OCI-LY3 (cell line): ENCODE measurements at regions not wholly inside any gene's neighbourhood (a gene's known extent, or its start where the extent isn't known, plus 50 kb on each side); places are given as distances from the start of the nearest gene placed in this dataset.

Experiments used
- H2AFZ ChIP-seq: fragments of 200-600, 300-600 bp; shearing (Covaris generic); 2 replicates; pipeline ENCODE4 v1.6.0; 2014; ENCODE audit warnings: antibody characterized with exemption, low read depth, low read length
- H3K27ac ChIP-seq: fragments of 200-600, 300-600 bp; sonication (generic); 2 replicates; pipeline ENCODE4 v1.5.1; 2014; ENCODE audit warnings: mild to moderate bottlenecking, low read length, moderate library complexity, mixed read lengths
- H3K27me3 ChIP-seq: fragments of 200-600, 300-600 bp; sonication (generic); 2 replicates; pipeline ENCODE4 v1.6.1; 2014; ENCODE audit warnings: low read depth, low read length, mixed read lengths
- H3K36me3 ChIP-seq: fragments of 200-600, 300-600 bp; sonication (generic); replicated peaks from 2 replicates; pipeline ENCODE3; 2014; ENCODE audit warnings: low read depth, low read length, mixed read lengths
- H3K4me1 ChIP-seq: fragments of 300-600, 200-600 bp; sonication (generic); 2 replicates; pipeline ENCODE4 v1.6.1; 2014; ENCODE audit warnings: low read length, mixed read lengths
- H3K4me2 ChIP-seq: fragments of 200-600, 300-600 bp; sonication (generic); 2 replicates; pipeline ENCODE4 v1.6.1; 2014; ENCODE audit warnings: low read length, mixed read lengths
- H3K4me3 ChIP-seq: fragments of 300-600, 200-600 bp; sonication (generic); 2 replicates; pipeline ENCODE4 v1.5.1; 2014; ENCODE audit warnings: antibody characterized with exemption, mild to moderate bottlenecking, low read length, moderate library complexity
- H3K79me2 ChIP-seq: fragments of 300-600, 200-600 bp; shearing (Covaris generic); 2 replicates; pipeline ENCODE4 v1.6.1; 2014; ENCODE audit warnings: mild to moderate bottlenecking, low read length, mixed read lengths
- H3K9ac ChIP-seq: fragments of 300-600, 200-600 bp; shearing (Covaris generic); 2 replicates; pipeline ENCODE4 v1.6.0; 2014; ENCODE audit warnings: mild to moderate bottlenecking, low read length, moderate library complexity
- H3K9me3 ChIP-seq: fragments of 200-600, 300-600 bp; shearing (Covaris generic); 2 replicates; pipeline ENCODE4 v1.6.1; 2014; ENCODE audit warnings: low read length, mixed read lengths; ENCODE audit not compliant: insufficient read depth
- H4K20me1 ChIP-seq: fragments of 200-600, 300-600 bp; sonication (generic); 2 replicates; pipeline ENCODE4 v1.6.1; 2016; ENCODE audit warnings: low read length, mixed read lengths; ENCODE audit not compliant: insufficient read depth
- CTCF ChIP-seq: fragments of 200-600, 300-600 bp; sonication (generic); IDR thresholded peaks from 2 replicates; pipeline ENCODE4 v1.5.1; 2014; ENCODE audit warnings: antibody characterized with exemption, low read length, low read depth
- EZH2phosphoT487 ChIP-seq: fragments of 200-600 bp; shearing (Covaris generic); IDR thresholded peaks from 2 replicates; pipeline ENCODE4 v1.6.1; 2018; ENCODE audit warnings: antibody characterized with exemption, mixed run types, low read depth

GRCh38 chr21:20272791-20273362 lies 725.3 kb upstream of the NCAM2 start:
- H3K4me1 ChIP-seq: no peaks in the 10 kb centered on the region
- H3K36me3 ChIP-seq: no peaks in the 10 kb centered on the region
- H3K79me2 ChIP-seq: no peaks in the 10 kb centered on the region
- no peak overlapping the region for H3K4me2 ChIP-seq
- no peak overlapping the region for H3K4me3 ChIP-seq
- H3K9me3 ChIP-seq: no peaks in the 10 kb centered on the region
- no peak overlapping the region for H2AFZ ChIP-seq
- no peak overlapping the region for H3K9ac ChIP-seq
- H3K27me3 ChIP-seq: no peaks in the 10 kb centered on the region
- TF ChIP-seq EZH2phosphoT487: no peak
- TF ChIP-seq CTCF: no peak
- no peak overlapping the region for H3K27ac ChIP-seq
- no peaks in the 10 kb centered on the region for H4K20me1 ChIP-seq

GRCh38 chr21:20276377-20276776 lies 721.8 kb upstream of the NCAM2 start:
- Histone ChIP-seq H3K9me3 (no peaks in the 10 kb centered on the region), H3K27ac (no peak overlapping the region), H4K20me1 (no peaks in the 10 kb centered on the region), H3K36me3 (no peaks in the 10 kb centered on the region), H3K4me1 (no peaks in the 10 kb centered on the region), H3K4me3 (no peak overlapping the region), H3K79me2 (no peaks in the 10 kb centered on the region), H3K9ac (no peak overlapping the region), H3K27me3 (no peaks in the 10 kb centered on the region), H3K4me2 (no peak overlapping the region), H2AFZ (no peak overlapping the region)
- TF ChIP-seq EZH2phosphoT487 (no peak), CTCF (no peak)

- Histone ChIP-seq H3K4me3 (no peak overlapping the region), H3K4me1 (no peaks in the 10 kb centered on the region), H3K36me3 (no peaks in the 10 kb centered on the region), H3K27me3 (no peaks in the 10 kb centered on the region), H3K4me2 (no peak overlapping the region), H3K9ac (no peak overlapping the region), H4K20me1 (no peaks in the 10 kb centered on the region), H3K27ac (no peak overlapping the region), H3K79me2 (no peaks in the 10 kb centered on the region), H2AFZ (no peak overlapping the region), H3K9me3 (no peaks in the 10 kb centered on the region)
- TF ChIP-seq CTCF (no peak), EZH2phosphoT487 (no peak)
Measured at GRCh38 chr21:20276954-20277353, 721.3 kb upstream of the NCAM2 start.

GRCh38 chr21:20283836-20284235 lies 714.4 kb upstream of the NCAM2 start:
- TF ChIP-seq EZH2phosphoT487 (no peak), CTCF (no peak)
- H3K79me2 ChIP-seq: no peaks in the 10 kb centered on the region
- no peaks in the 10 kb centered on the region for H3K9me3 ChIP-seq
- no peaks in the 10 kb centered on the region for H4K20me1 ChIP-seq
- H3K27me3 ChIP-seq: no peaks in the 10 kb centered on the region
- H3K36me3 ChIP-seq: no peaks in the 10 kb centered on the region
- no peak overlapping the region for H2AFZ ChIP-seq
- no peak overlapping the region for H3K27ac ChIP-seq
- H3K4me1 ChIP-seq: no peaks in the 10 kb centered on the region
- no peak overlapping the region for H3K4me3 ChIP-seq
- H3K4me2 ChIP-seq: no peak overlapping the region
- no peak overlapping the region for H3K9ac ChIP-seq
